WTC11 (cell line): ENCODE measurements at regions not wholly inside any gene's neighbourhood (a gene's known extent, or its start where the extent isn't known, plus 50 kb on each side); places are given as distances from the start of the nearest gene placed in this dataset.

Experiments used
- ATAC-seq: fragments of 200-7000 bp; cut with Tn5 transposase; 2 replicates; pipeline ENCODE4 v1.10.0; 2021; ENCODE audit warnings: mild to moderate bottlenecking, moderate library complexity
- CTCF ChIA-PET: fragments of 300-600 bp; sonication (Branson Sonifier 250); formaldehyde crosslinking; loops from one replicate; lab custom pipeline; 2021; ENCODE audit warnings: antibody characterized with exemption; lab: Charles Lee
- POLR2A ChIA-PET: fragments of 350-600 bp; sonication (Branson Sonifier 250); formaldehyde crosslinking; loops from one replicate; lab custom pipeline; 2021; ENCODE audit warnings: antibody characterized with exemption; lab: Charles Lee
- DNase-seq: peaks from one replicate; pipeline ENCODE4 v3.0.0; 2021; ENCODE audit warnings: low spot score
- H3K27ac Mint-ChIP-seq: 2 replicates; pipeline ENCODE4 v1.8.0; 2021; ENCODE audit warnings: mixed read lengths
- H3K27me3 Mint-ChIP-seq: 2 replicates; pipeline ENCODE4 v1.8.0; 2021; ENCODE audit warnings: low read depth, mild to moderate bottlenecking, moderate library complexity, mixed read lengths
- H3K36me3 Mint-ChIP-seq: 2 replicates; pipeline ENCODE4 v1.8.0; 2021; ENCODE audit warnings: mixed read lengths
- H3K4me1 Mint-ChIP-seq: 2 replicates; pipeline ENCODE4 v1.8.0; 2022; ENCODE audit warnings: mixed read lengths
- H3K4me3 Mint-ChIP-seq: 2 replicates; pipeline ENCODE4 v1.8.0; 2021; ENCODE audit warnings: mild to moderate bottlenecking, moderate library complexity, mixed read lengths
- H3K9me3 Mint-ChIP-seq: 2 replicates; pipeline ENCODE4 v1.8.0; 2021; ENCODE audit warnings: mixed read lengths
- AR ChIP-seq: fragments of 250-450 bp; sonication (Bioruptor Pico); IDR thresholded peaks from 2 replicates; pipeline ENCODE4 v1.9.0; 2021; ENCODE audit warnings: mild to moderate bottlenecking
- CREB1 ChIP-seq: sonication (generic); formaldehyde crosslinking; IDR thresholded peaks from 2 replicates; pipeline ENCODE4 v1.8.0; 2023; ENCODE audit warnings: mild to moderate bottlenecking, missing genetic modification reagents
- ESRRA ChIP-seq: sonication (generic); formaldehyde crosslinking; IDR thresholded peaks from 2 replicates; pipeline ENCODE4 v1.8.1; 2022; ENCODE audit warnings: mild to moderate bottlenecking, missing genetic modification reagents, borderline replicate concordance
- FOXK1 ChIP-seq: sonication (generic); formaldehyde crosslinking; IDR thresholded peaks from 2 replicates; pipeline ENCODE4 v1.8.0; 2022; ENCODE audit warnings: mild to moderate bottlenecking, moderate library complexity, missing genetic modification reagents
- FOXP1 ChIP-seq: sonication (generic); formaldehyde crosslinking; IDR thresholded peaks from 2 replicates; pipeline ENCODE4 v1.8.0; 2022; ENCODE audit warnings: missing genetic modification reagents, mild to moderate bottlenecking, moderate library complexity, borderline replicate concordance
- NFE2L1 ChIP-seq: sonication (generic); formaldehyde crosslinking; IDR thresholded peaks from 2 replicates; pipeline ENCODE4 v1.8.1; 2023; ENCODE audit warnings: missing genetic modification reagents
- NR2C2 ChIP-seq: sonication (generic); formaldehyde crosslinking; IDR thresholded peaks from 2 replicates; pipeline ENCODE4 v1.8.0; 2022; ENCODE audit warnings: mild to moderate bottlenecking, missing genetic modification reagents
- ZNF232 ChIP-seq: sonication (generic); formaldehyde crosslinking; IDR thresholded peaks from 2 replicates; pipeline ENCODE4 v1.8.0; 2022; ENCODE audit warnings: mild to moderate bottlenecking, missing genetic modification reagents
- ZNF416 ChIP-seq: fragments of 250-450 bp; sonication (Bioruptor Pico); IDR thresholded peaks from 2 replicates; pipeline ENCODE4 v1.9.0; 2021; ENCODE audit warnings: mild to moderate bottlenecking, inconsistent platforms
- ZNF425 ChIP-seq: fragments of 250-450 bp; sonication (Bioruptor Pico); conservative IDR thresholded peaks from 2 replicates; pipeline ENCODE4 v1.9.0; 2021; ENCODE audit warnings: mild to moderate bottlenecking
- ZNF532 ChIP-seq: fragments of 250-450 bp; sonication (Bioruptor Pico); IDR thresholded peaks from 2 replicates; pipeline ENCODE4 v1.9.0; 2021; ENCODE audit warnings: mild to moderate bottlenecking, borderline replicate concordance

GRCh38 chr6:156065849-156066248 lies 610.2 kb upstream of the NOX3 start:
- ATAC-seq, result no peak
- POLR2A ChIA-PET, result no interaction called here

More at GRCh38 chr6:156065849-156066248, 610.2 kb upstream of the NOX3 start:
- Mint-ChIP-seq H3K27ac (no peak overlapping the region), H3K4me3 (no peak overlapping the region), H3K36me3 (no peaks in the 10 kb centered on the region), H3K27me3 (no peaks in the 10 kb centered on the region), H3K9me3 (no peaks in the 10 kb centered on the region), H3K4me1 (no peaks in the 10 kb centered on the region)
- TF ChIP-seq ZNF532 (CRISPR knock-in tag), result no peak
- no peak for TF ChIP-seq ZNF416
- no peak for TF ChIP-seq ESRRA (CRISPR knock-in tag)
- no peak for TF ChIP-seq NFE2L1 (CRISPR knock-in tag)
- TF ChIP-seq NR2C2, result no peak
- no peak for TF ChIP-seq AR (CRISPR knock-in tag)
- no peak for TF ChIP-seq FOXP1 (CRISPR knock-in tag)
- no peak for TF ChIP-seq FOXK1 (CRISPR knock-in tag)
- no peak for TF ChIP-seq ZNF232
- TF ChIP-seq ZNF425 (CRISPR knock-in tag), result no peak
- no peak for TF ChIP-seq CREB1 (CRISPR knock-in tag)
- CTCF ChIA-PET, result no interaction called here
- DNase-seq, result no peak
